Neural progenitor cell (in vitro differentiated cells): ENCODE measurements at regions not wholly inside any gene's neighbourhood (a gene's known extent, or its start where the extent isn't known, plus 50 kb on each side); places are given as distances from the start of the nearest gene placed in this dataset.

ENCODE experiments used
- DNase-seq: peaks from one replicate; pipeline ENCODE4 v3.0.0-alpha.2; 2016; ENCODE audit warnings: low spot score
- H2AFZ ChIP-seq: fragments of 200-600 bp; sonication (generic); replicated peaks from 2 replicates; pipeline ENCODE4 v1.6.1; 2016; ENCODE audit warnings: antibody characterized with exemption
- H3F3A ChIP-seq: fragments of 200-600 bp; sonication (generic); 2 replicates; pipeline ENCODE4 v1.6.1; 2016; ENCODE audit warnings: antibody characterized with exemption, low read depth
- H3K27ac ChIP-seq: fragments of 200-600 bp; sonication (generic); 2 replicates; pipeline ENCODE4 v1.5.1; 2016; ENCODE audit warnings: mild to moderate bottlenecking
- H3K27me3 ChIP-seq: fragments of 200-600 bp; sonication (generic); 2 replicates; pipeline ENCODE4 v1.6.1; 2016; ENCODE audit warnings: mild to moderate bottlenecking, moderate library complexity
- H3K36me3 ChIP-seq: fragments of 200-600 bp; sonication (generic); 2 replicates; pipeline ENCODE4 v1.5.1; 2016
- H3K4me1 ChIP-seq: fragments of 200-600 bp; sonication (generic); 2 replicates; pipeline ENCODE4 v1.6.1; 2016; ENCODE audit warnings: mixed run types
- H3K4me2 ChIP-seq: fragments of 200-600 bp; sonication (generic); 2 replicates; pipeline ENCODE4 v1.6.1; 2016
- H3K4me3 ChIP-seq: fragments of 200-600 bp; sonication (generic); 2 replicates; pipeline ENCODE4 v1.5.1; 2016
- H3K79me2 ChIP-seq: fragments of 200-600 bp; sonication (generic); 2 replicates; pipeline ENCODE4 v1.6.1; 2016; ENCODE audit warnings: low read depth
- H3K9ac ChIP-seq: fragments of 200-600 bp; sonication (generic); 2 replicates; pipeline ENCODE4 v1.6.1; 2016
- H3K9me3 ChIP-seq: fragments of 200-600 bp; sonication (generic); 2 replicates; pipeline ENCODE4 v1.5.1; 2016; ENCODE audit warnings: low read depth
- H4K20me1 ChIP-seq: fragments of 200-600 bp; sonication (generic); 2 replicates; pipeline ENCODE4 v1.6.1; 2016; ENCODE audit warnings: low read depth
- H3K27ac Mint-ChIP-seq: 3 replicates; pipeline ENCODE4 v1.8.0; 2021; ENCODE audit warnings: mixed read lengths
- H3K27me3 Mint-ChIP-seq: 2 replicates; pipeline ENCODE4 v1.8.0; 2022; ENCODE audit warnings: low read depth, mild to moderate bottlenecking, inconsistent platforms, moderate library complexity, mixed read lengths; ENCODE audit not compliant: insufficient read depth
- H3K36me3 Mint-ChIP-seq: 3 replicates; pipeline ENCODE4 v1.8.0; 2021; ENCODE audit warnings: mixed read lengths
- H3K4me1 Mint-ChIP-seq: 3 replicates; pipeline ENCODE4 v1.8.0; 2021; ENCODE audit warnings: mixed read lengths
- H3K4me3 Mint-ChIP-seq: 3 replicates; pipeline ENCODE4 v1.8.0; 2021; ENCODE audit warnings: mild to moderate bottlenecking, moderate library complexity, mixed read lengths
- H3K9me3 Mint-ChIP-seq: 3 replicates; pipeline ENCODE4 v1.8.0; 2020; ENCODE audit warnings: mixed read lengths
- EZH2 ChIP-seq: fragments of 200-600 bp; sonication (generic); IDR thresholded peaks from 2 replicates; pipeline ENCODE4 v1.6.1; 2017; ENCODE audit warnings: antibody characterized with exemption, mild to moderate bottlenecking, moderate library complexity
- EZH2phosphoT487 ChIP-seq: fragments of 200-600 bp; sonication (generic); IDR thresholded peaks from 2 replicates; pipeline ENCODE4 v1.6.1; 2017; ENCODE audit warnings: antibody characterized with exemption
- TF ChIP-seq, protein P1 (sequence below): fragments of 200-600 bp; sonication (generic); IDR thresholded peaks from 2 replicates; pipeline ENCODE4 v1.5.1; 2017; ENCODE audit warnings: antibody characterized with exemption, mild to moderate bottlenecking

DNA sequence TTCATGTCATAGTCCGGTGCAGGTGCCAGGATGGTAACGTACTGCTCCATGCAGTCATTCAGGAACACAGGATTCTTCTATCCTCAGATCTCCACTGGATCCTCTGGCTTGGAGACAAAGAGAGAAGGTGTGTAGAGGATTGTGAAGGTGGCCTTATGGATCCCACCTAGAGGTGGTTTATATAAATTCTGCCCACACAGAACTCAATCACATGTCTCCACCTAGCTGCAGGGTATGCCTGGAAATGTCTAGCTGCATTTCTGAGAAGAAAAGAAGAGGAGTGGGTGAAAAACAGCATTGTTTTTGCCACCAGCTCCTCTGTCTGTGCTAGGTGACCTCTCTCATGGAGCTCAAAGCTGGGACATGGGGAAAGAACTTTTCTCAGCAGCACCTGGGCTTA lies 478.7 kb downstream of the PDCD6IP start:
- no peaks in the 10 kb centered on the region for H3K4me1 ChIP-seq
- H3K4me1 Mint-ChIP-seq: no peaks in the 10 kb centered on the region
- TF ChIP-seq, protein P1, sequence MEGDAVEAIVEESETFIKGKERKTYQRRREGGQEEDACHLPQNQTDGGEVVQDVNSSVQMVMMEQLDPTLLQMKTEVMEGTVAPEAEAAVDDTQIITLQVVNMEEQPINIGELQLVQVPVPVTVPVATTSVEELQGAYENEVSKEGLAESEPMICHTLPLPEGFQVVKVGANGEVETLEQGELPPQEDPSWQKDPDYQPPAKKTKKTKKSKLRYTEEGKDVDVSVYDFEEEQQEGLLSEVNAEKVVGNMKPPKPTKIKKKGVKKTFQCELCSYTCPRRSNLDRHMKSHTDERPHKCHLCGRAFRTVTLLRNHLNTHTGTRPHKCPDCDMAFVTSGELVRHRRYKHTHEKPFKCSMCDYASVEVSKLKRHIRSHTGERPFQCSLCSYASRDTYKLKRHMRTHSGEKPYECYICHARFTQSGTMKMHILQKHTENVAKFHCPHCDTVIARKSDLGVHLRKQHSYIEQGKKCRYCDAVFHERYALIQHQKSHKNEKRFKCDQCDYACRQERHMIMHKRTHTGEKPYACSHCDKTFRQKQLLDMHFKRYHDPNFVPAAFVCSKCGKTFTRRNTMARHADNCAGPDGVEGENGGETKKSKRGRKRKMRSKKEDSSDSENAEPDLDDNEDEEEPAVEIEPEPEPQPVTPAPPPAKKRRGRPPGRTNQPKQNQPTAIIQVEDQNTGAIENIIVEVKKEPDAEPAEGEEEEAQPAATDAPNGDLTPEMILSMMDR: no peak
- TF ChIP-seq EZH2phosphoT487 (no peak), EZH2 (no peak)

DNA sequence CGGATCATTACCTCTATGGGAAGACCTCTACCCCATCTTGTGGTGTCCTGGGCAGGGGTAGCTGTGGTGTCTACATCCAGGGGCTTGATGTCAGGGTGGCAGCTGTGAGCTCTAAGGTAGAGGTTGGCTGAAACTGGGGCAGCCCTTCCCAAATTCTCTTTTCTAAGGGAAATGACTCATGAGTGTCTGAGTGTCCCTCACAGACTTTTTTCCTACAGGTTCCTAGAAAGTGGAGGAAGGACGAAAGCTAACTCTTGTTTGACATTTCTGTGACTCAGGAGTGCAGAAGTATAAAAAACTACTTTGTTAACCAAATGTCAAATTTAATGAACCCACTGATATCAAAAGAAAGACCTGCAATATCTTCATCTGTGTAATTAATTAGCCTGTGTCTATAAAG lies 481.5 kb downstream of the PDCD6IP start:
- H3K4me1 ChIP-seq: no peaks in the 10 kb centered on the region
- H3K9me3 ChIP-seq: no peaks in the 10 kb centered on the region
- no peaks in the 10 kb centered on the region for H3K36me3 ChIP-seq
- H3K27ac Mint-ChIP-seq: no peak overlapping the region
- H4K20me1 ChIP-seq: no peaks in the 10 kb centered on the region
- no peak overlapping the region for H3K4me2 ChIP-seq
- H3K79me2 ChIP-seq: no peaks in the 10 kb centered on the region
- TF ChIP-seq EZH2 (no peak), EZH2phosphoT487 (no peak)
- TF ChIP-seq, protein P1: no peak
- no peak overlapping the region for H3K4me3 Mint-ChIP-seq
- H3K27me3 ChIP-seq: no peaks in the 10 kb centered on the region
- H3K9ac ChIP-seq: no peak overlapping the region
- H3K36me3 Mint-ChIP-seq: no peaks in the 10 kb centered on the region
- no peak overlapping the region for H2AFZ ChIP-seq
- H3K27ac ChIP-seq: no peak overlapping the region
- no peaks in the 10 kb centered on the region for H3K9me3 Mint-ChIP-seq
- H3K4me1 Mint-ChIP-seq: peaks cover 5% of the 10 kb centered on the region
- DNase-seq: no peak
- H3K4me3 ChIP-seq: no peak overlapping the region
- H3K27me3 Mint-ChIP-seq: peaks cover 2% of the 10 kb centered on the region
- H3F3A ChIP-seq: no peaks in the 10 kb centered on the region

More for the DNA sequence above, 478.7 kb downstream of the PDCD6IP start:
- Histone ChIP-seq H3K36me3 (no peaks in the 10 kb centered on the region), H2AFZ (no peak overlapping the region), H3F3A (no peaks in the 10 kb centered on the region), H3K27me3 (no peaks in the 10 kb centered on the region), H4K20me1 (no peaks in the 10 kb centered on the region), H3K4me3 (no peak overlapping the region), H3K79me2 (no peaks in the 10 kb centered on the region), H3K9me3 (no peaks in the 10 kb centered on the region), H3K9ac (no peak overlapping the region), H3K4me2 (no peak overlapping the region), H3K27ac (no peak overlapping the region)
- DNase-seq: no peak
- Mint-ChIP-seq H3K9me3 (no peaks in the 10 kb centered on the region), H3K4me3 (no peak overlapping the region), H3K36me3 (no peaks in the 10 kb centered on the region), H3K27me3 (peaks cover 2% of the 10 kb centered on the region), H3K27ac (no peak overlapping the region)

DNA sequence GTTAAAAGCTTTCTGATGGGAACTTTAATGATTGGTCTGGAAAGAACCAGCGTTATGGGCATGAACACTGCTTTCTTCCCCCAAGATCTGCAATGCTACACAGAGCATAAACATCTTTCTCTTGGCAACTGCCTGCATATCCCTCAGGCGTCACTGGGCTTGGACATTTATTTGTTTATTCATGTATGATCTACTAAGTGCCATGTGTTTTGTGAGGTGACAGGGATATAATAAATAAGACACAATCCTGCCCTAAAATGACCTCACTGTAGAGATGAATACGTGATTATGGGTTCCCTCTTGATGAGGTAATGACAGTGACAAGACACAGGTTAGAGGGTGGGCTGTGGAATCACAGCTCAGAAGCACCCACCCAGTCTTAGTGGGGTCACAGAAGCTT lies 485.3 kb downstream of the PDCD6IP start:
- peaks cover 5% of the 10 kb centered on the region for H3K4me1 ChIP-seq
- no peak overlapping the region for H3K4me2 ChIP-seq
- no peaks in the 10 kb centered on the region for H3F3A ChIP-seq
- H3K9me3 ChIP-seq: no peaks in the 10 kb centered on the region
- H3K79me2 ChIP-seq: no peaks in the 10 kb centered on the region
- Mint-ChIP-seq H3K27ac (no peak overlapping the region), H3K9me3 (peaks cover 3% of the 10 kb centered on the region), H3K27me3 (peaks cover 8% of the 10 kb centered on the region), H3K4me1 (peaks cover 24% of the 10 kb centered on the region), H3K36me3 (no peaks in the 10 kb centered on the region), H3K4me3 (no peak overlapping the region)
- H3K27ac ChIP-seq: no peak overlapping the region
- no peaks in the 10 kb centered on the region for H3K36me3 ChIP-seq
- H3K9ac ChIP-seq: no peak overlapping the region
- TF ChIP-seq EZH2 (no peak), EZH2phosphoT487 (no peak)
- TF ChIP-seq, protein P1: no peak
- DNase-seq: no peak
- no peaks in the 10 kb centered on the region for H4K20me1 ChIP-seq
- H3K27me3 ChIP-seq: no peaks in the 10 kb centered on the region
- H3K4me3 ChIP-seq: no peak overlapping the region
- no peak overlapping the region for H2AFZ ChIP-seq
